ENCODE measurements at regions not wholly inside any gene's neighbourhood (a gene's known extent, or its start where the extent isn't known, plus 50 kb on each side); places are given as distances from the start of the nearest gene placed in this dataset.

GRCh38 chr16:55248494-55248893, 75.5 kb upstream of the IRX6 start:
- Histone ChIP-seq H4K91ac (ENCODE audit: insufficient read depth, low read depth, low read length) (no peak overlapping the region), H4K8ac (ENCODE audit: low read depth in 2 of 2, low read length in 2 of 2) (no peak overlapping the region), H2AFZ (replicated peaks; ENCODE audit: low read length, poor library complexity) (no peak overlapping the region), H3K27ac (ENCODE audit: insufficient read depth, low read length) (no peak overlapping the region), H3K9me3 (ENCODE audit: control insufficient read depth, insufficient read depth, low read length) (no peaks in the 10 kb centered on the region), H3K14ac (replicated peaks; ENCODE audit: low read depth, low read length) (no peak overlapping the region), H3K4ac (ENCODE audit: low read depth, low read length) (no peak overlapping the region), H3K18ac (ENCODE audit: low read depth, low read length) (no peak overlapping the region), H2BK5ac (ENCODE audit: low read depth, low read length, poor library complexity, severe bottlenecking) (no peak overlapping the region), H3K56ac (ENCODE audit: extremely low read depth, insufficient read depth, low read length) (no peak overlapping the region), H2BK120ac (ENCODE audit: low read depth, low read length) (no peak overlapping the region), H2BK20ac (ENCODE audit: low read depth, low read length) (no peak overlapping the region), H3K27me3 (ENCODE audit: control insufficient read depth, insufficient read depth, low read length) (no peaks in the 10 kb centered on the region), H3K4me2 (ENCODE audit: low read depth, low read length) (no peak overlapping the region), H2BK15ac (ENCODE audit: low read depth, low read length) (no peak overlapping the region), H3K9ac (ENCODE audit: low read depth, low read length) (no peak overlapping the region), H3K23ac (ENCODE audit: low read depth, low read length) (no peak overlapping the region), H2AK9ac (replicated peaks; ENCODE audit: low read depth, low read length, poor library complexity) (no peak overlapping the region), H3K4me3 (ENCODE audit: insufficient read depth, low read depth, low read length) (no peak overlapping the region), H3K4me1 (ENCODE audit: control insufficient read depth, insufficient read depth, low read length) (no peaks in the 10 kb centered on the region), H3K79me1 (ENCODE audit: low read depth in 1 of 2, low read length in 2 of 2) (no peaks in the 10 kb centered on the region), H4K5ac (ENCODE audit: low read depth, low read length) (no peak overlapping the region), H3K9me1 (ENCODE audit: insufficient read depth, low read length) (no peaks in the 10 kb centered on the region), H4K20me1 (ENCODE audit: insufficient read depth, low read length) (no peaks in the 10 kb centered on the region), H2AK5ac (ENCODE audit: low read depth, low read length) (no peak overlapping the region), H3K36me3 (ENCODE audit: control insufficient read depth, insufficient read depth, low read length) (no peaks in the 10 kb centered on the region)
- TF ChIP-seq, protein P1, sequence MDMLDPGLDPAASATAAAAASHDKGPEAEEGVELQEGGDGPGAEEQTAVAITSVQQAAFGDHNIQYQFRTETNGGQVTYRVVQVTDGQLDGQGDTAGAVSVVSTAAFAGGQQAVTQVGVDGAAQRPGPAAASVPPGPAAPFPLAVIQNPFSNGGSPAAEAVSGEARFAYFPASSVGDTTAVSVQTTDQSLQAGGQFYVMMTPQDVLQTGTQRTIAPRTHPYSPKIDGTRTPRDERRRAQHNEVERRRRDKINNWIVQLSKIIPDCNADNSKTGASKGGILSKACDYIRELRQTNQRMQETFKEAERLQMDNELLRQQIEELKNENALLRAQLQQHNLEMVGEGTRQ (IDR thresholded peaks at IDR 0.05; ENCODE audit: low read depth, low read length), result no peak
- TF ChIP-seq SMC3 (IDR thresholded peaks at IDR 0.05; ENCODE audit: low read depth, low read length), result no peak
- no peak for TF ChIP-seq MXI1 (IDR thresholded peaks at IDR 0.05; ENCODE audit: borderline replicate concordance, low read depth, low read length)
- TF ChIP-seq BHLHE40 (IDR thresholded peaks at IDR 0.05; ENCODE audit: low read depth, low read length), result no peak
- TF ChIP-seq MAZ (IDR thresholded peaks at IDR 0.05; ENCODE audit: borderline replicate concordance, low read depth, low read length), result no peak
- no peak for TF ChIP-seq RAD21 (IDR thresholded peaks at IDR 0.05; ENCODE audit: low read length)
- no peak for TF ChIP-seq NFE2L2 (IDR thresholded peaks at IDR 0.05; ENCODE audit: low read depth, low read length)
- no peak for TF ChIP-seq FOS (IDR thresholded peaks at IDR 0.05; ENCODE audit: low read depth, low read length)
- TF ChIP-seq ELK1 (IDR thresholded peaks at IDR 0.05; ENCODE audit: borderline replicate concordance, low read depth, low read length), result no peak
- TF ChIP-seq CHD1 (IDR thresholded peaks at IDR 0.05; ENCODE audit: low read depth, low read length), result no peak
- TF ChIP-seq POLR2A (IDR thresholded peaks at IDR 0.05; ENCODE audit: low read depth, low read length), result no peak
- TF ChIP-seq, protein P2, sequence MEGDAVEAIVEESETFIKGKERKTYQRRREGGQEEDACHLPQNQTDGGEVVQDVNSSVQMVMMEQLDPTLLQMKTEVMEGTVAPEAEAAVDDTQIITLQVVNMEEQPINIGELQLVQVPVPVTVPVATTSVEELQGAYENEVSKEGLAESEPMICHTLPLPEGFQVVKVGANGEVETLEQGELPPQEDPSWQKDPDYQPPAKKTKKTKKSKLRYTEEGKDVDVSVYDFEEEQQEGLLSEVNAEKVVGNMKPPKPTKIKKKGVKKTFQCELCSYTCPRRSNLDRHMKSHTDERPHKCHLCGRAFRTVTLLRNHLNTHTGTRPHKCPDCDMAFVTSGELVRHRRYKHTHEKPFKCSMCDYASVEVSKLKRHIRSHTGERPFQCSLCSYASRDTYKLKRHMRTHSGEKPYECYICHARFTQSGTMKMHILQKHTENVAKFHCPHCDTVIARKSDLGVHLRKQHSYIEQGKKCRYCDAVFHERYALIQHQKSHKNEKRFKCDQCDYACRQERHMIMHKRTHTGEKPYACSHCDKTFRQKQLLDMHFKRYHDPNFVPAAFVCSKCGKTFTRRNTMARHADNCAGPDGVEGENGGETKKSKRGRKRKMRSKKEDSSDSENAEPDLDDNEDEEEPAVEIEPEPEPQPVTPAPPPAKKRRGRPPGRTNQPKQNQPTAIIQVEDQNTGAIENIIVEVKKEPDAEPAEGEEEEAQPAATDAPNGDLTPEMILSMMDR (conservative IDR thresholded peaks at IDR 0.05; ENCODE audit: low read depth, low read length), result no peak
- TF ChIP-seq CEBPB (IDR thresholded peaks at IDR 0.05; ENCODE audit: low read depth, low read length), result no peak
- TF ChIP-seq MAFK (IDR thresholded peaks at IDR 0.05; ENCODE audit: low read depth, low read length), result no peak
- no peak for TF ChIP-seq RFX5 (IDR thresholded peaks at IDR 0.05; ENCODE audit: low read depth, low read length)
- no peak for TF ChIP-seq RCOR1 (IDR thresholded peaks at IDR 0.05; ENCODE audit: insufficient replicate concordance, low read length)
- in situ Hi-C loops (cut with MboI; ENCODE audit: low sequenced_read_pairs), result no loop called here
- no peak for DNase-seq
- intact Hi-C loops (cut with micrococcal nuclease), result no loop called here
- ChIA-PET POLR2A (ENCODE audit: unreplicated experiment) (no interaction called here), CTCF (no interaction called here)
- ATAC-seq (ENCODE audit: low read depth), result no peak
- no TSS peak for BruUV-seq (replicated peaks)
- dilution Hi-C loops (cut with HindIII; ENCODE audit: low sequenced_read_pairs, unreplicated experiment), result no loop called here
- 20% methylated on average over 2 of the region's 8 CpGs; no CpG with 5 or more reads in 1 of the 2 experiments for WGBS, 2 experiments (ENCODE audit: extremely low coverage in 2 of 2, insufficient read length in 1 of 2)

Data from IMR-90 (cell line).